GM21367 (cell line): ENCODE measurements at regions not wholly inside any gene's neighbourhood (a gene's known extent, or its start where the extent isn't known, plus 50 kb on each side); places are given as distances from the start of the nearest gene placed in this dataset.
"Not testable (repeated sequence)": the region's sequence is repeated elsewhere in the genome, so short reads cannot be mapped to it uniquely, and the experiment has no call there.

Experiments
- ATAC-seq: cut with Tn5 transposase; IDR thresholded peaks from one replicate; pipeline ENCODE4 v1.9.1; 2021; ENCODE audit not compliant: unreplicated experiment

- ATAC-seq, result no peak
Observed at GRCh38 chr4:82194329-82194728, 179.5 kb downstream of the HNRNPD start.

- no peak for ATAC-seq
Observed at GRCh38 chr4:82192017-82192673, 181.6 kb downstream of the HNRNPD start.

GRCh38 chr4:82181789-82182188 is 192.0 kb downstream of the HNRNPD start:
- ATAC-seq, result no peak

GRCh38 chr4:82172186-82172585 is 201.6 kb downstream of the HNRNPD start:
- ATAC-seq, result no peak

- ATAC-seq, result no peak
Observed at GRCh38 chr4:82171531-82172155, 202.1 kb downstream of the HNRNPD start.

- no peak for ATAC-seq
Observed at GRCh38 chr4:82149750-82150149, 224.0 kb downstream of the HNRNPD start.

- no peak for ATAC-seq
Observed at GRCh38 chr4:82145850-82146249, 227.9 kb downstream of the HNRNPD start.

- ATAC-seq, result no peak
Observed at GRCh38 chr4:82140422-82140821, 233.4 kb downstream of the HNRNPD start.

GRCh38 chr4:82139287-82139686 is 234.5 kb downstream of the HNRNPD start:
- ATAC-seq, result no peak

- no peak for ATAC-seq
Observed at GRCh38 chr4:82138374-82138773, 235.4 kb downstream of the HNRNPD start.

GRCh38 chr4:82136161-82136801 is 237.5 kb downstream of the HNRNPD start:
- no peak for ATAC-seq

GRCh38 chr4:82128355-82128754 is 245.4 kb downstream of the HNRNPD start:
- no peak for ATAC-seq

GRCh38 chr4:82126512-82127040 is 247.2 kb downstream of the HNRNPD start:
- no peak for ATAC-seq

GRCh38 chr4:82125787-82126297 is 247.9 kb downstream of the HNRNPD start:
- no peak for ATAC-seq

GRCh38 chr4:82124932-82125786 is 248.6 kb downstream of the HNRNPD start:
- ATAC-seq, result no peak

GRCh38 chr4:82124365-82124764 is 249.4 kb downstream of the HNRNPD start:
- ATAC-seq, result no peak

- ATAC-seq, result no peak
Observed at GRCh38 chr4:82123934-82124333, 249.9 kb downstream of the HNRNPD start.

GRCh38 chr4:82115183-82115582 is 258.6 kb downstream of the HNRNPD start:
- not testable (repeated sequence) for ATAC-seq

GRCh38 chr4:82108506-82108905 is 265.3 kb downstream of the HNRNPD start:
- ATAC-seq, result no peak

- no peak for ATAC-seq
Observed at GRCh38 chr4:82104578-82104977, 269.2 kb downstream of the HNRNPD start.
